ENCODE measurements at regions not wholly inside any gene's neighbourhood (a gene's known extent, or its start where the extent isn't known, plus 50 kb on each side); places are given as distances from the start of the nearest gene placed in this dataset.

GRCh38 chr5:6087576-6087975, 290.8 kb downstream of the MED10 start:
- TF ChIP-seq, protein P1, sequence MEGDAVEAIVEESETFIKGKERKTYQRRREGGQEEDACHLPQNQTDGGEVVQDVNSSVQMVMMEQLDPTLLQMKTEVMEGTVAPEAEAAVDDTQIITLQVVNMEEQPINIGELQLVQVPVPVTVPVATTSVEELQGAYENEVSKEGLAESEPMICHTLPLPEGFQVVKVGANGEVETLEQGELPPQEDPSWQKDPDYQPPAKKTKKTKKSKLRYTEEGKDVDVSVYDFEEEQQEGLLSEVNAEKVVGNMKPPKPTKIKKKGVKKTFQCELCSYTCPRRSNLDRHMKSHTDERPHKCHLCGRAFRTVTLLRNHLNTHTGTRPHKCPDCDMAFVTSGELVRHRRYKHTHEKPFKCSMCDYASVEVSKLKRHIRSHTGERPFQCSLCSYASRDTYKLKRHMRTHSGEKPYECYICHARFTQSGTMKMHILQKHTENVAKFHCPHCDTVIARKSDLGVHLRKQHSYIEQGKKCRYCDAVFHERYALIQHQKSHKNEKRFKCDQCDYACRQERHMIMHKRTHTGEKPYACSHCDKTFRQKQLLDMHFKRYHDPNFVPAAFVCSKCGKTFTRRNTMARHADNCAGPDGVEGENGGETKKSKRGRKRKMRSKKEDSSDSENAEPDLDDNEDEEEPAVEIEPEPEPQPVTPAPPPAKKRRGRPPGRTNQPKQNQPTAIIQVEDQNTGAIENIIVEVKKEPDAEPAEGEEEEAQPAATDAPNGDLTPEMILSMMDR (IDR thresholded peaks at IDR 0.05; ENCODE audit: low read length): no peak
- TF ChIP-seq EZH2 (IDR thresholded peaks at IDR 0.05; ENCODE audit: borderline replicate concordance, low read length): no peak
